Inflammatory macrophage treated with lipopolysaccharide for 4 hours (primary cell): ENCODE measurements at regions not wholly inside any gene's neighbourhood (a gene's known extent, or its start where the extent isn't known, plus 50 kb on each side); places are given as distances from the start of the nearest gene placed in this dataset.

Experiments used
- DNase-seq: peaks from one replicate; pipeline ENCODE4 v3.0.0-alpha.2; 2020

GRCh38 chr5:175236176-175236575, 207.8 kb downstream of the DRD1 start:
- DNase-seq, result no peak

- no peak for DNase-seq
Measured at GRCh38 chr5:175235251-175235960, 208.6 kb downstream of the DRD1 start.

- DNase-seq, result no peak
Measured at GRCh38 chr5:175230299-175230698, 213.7 kb downstream of the DRD1 start.

- DNase-seq, result no peak
Measured at GRCh38 chr5:175226506-175226905, 217.5 kb downstream of the DRD1 start.

GRCh38 chr5:175223291-175223690, 220.7 kb downstream of the DRD1 start:
- DNase-seq, result no peak

- DNase-seq, result no peak
Measured at GRCh38 chr5:175222621-175223020, 221.4 kb downstream of the DRD1 start.

GRCh38 chr5:175220549-175220948, 223.4 kb downstream of the DRD1 start:
- no peak for DNase-seq

GRCh38 chr5:175219366-175219765, 224.6 kb downstream of the DRD1 start:
- no peak for DNase-seq

GRCh38 chr5:175216991-175217390, 227.0 kb downstream of the DRD1 start:
- no peak for DNase-seq

GRCh38 chr5:175215906-175216305, 228.1 kb downstream of the DRD1 start:
- DNase-seq, result no peak

- no peak for DNase-seq
Measured at GRCh38 chr5:175214152-175214551, 229.8 kb downstream of the DRD1 start.

GRCh38 chr5:175211956-175212756, 231.8 kb downstream of the DRD1 start:
- DNase-seq, result no peak

- no peak for DNase-seq
Measured at GRCh38 chr5:175207321-175208040, 236.5 kb downstream of the DRD1 start.

- DNase-seq, result no peak
Measured at GRCh38 chr5:175206669-175207068, 237.3 kb downstream of the DRD1 start.

- DNase-seq, result no peak
Measured at GRCh38 chr5:175202463-175203068, 241.4 kb downstream of the DRD1 start.

GRCh38 chr5:175201393-175201792, 242.6 kb downstream of the DRD1 start:
- no peak for DNase-seq

GRCh38 chr5:175195698-175196656, 248.0 kb downstream of the DRD1 start:
- DNase-seq, result no peak

GRCh38 chr5:175181331-175181730, 262.7 kb downstream of the DRD1 start:
- DNase-seq, result no peak

GRCh38 chr5:175170899-175171298, 273.1 kb downstream of the DRD1 start:
- no peak for DNase-seq

- DNase-seq, result no peak
Measured at GRCh38 chr5:175168882-175169507, 275.0 kb downstream of the DRD1 start.

GRCh38 chr5:175166026-175166425, 278.0 kb downstream of the DRD1 start:
- DNase-seq, result no peak
